K562 (cell line): ENCODE measurements at regions not wholly inside any gene's neighbourhood (a gene's known extent, or its start where the extent isn't known, plus 50 kb on each side); places are given as distances from the start of the nearest gene placed in this dataset.

Experiments
- ATAC-seq: fragments of 200-7000 bp; cut with Tn5 transposase; 3 replicates; pipeline ENCODE4 v1.9.1; 2020; ENCODE audit warnings: moderate library complexity
- BruUV-seq: library from RNA; stranded (reverse); fragments of 400-500 nt; replicated peaks from 2 replicates; lab custom pipeline; 2021; lab: Mats Ljungman, UMichigan
- CTCF ChIA-PET: fragments of 300-600 bp; formaldehyde crosslinking; extraction: SDS; loops from one replicate; lab custom pipeline; 2021; ENCODE audit warnings: low intra/inter-chr PET ratio; lab: Yijun Ruan, JAX
- POLR2A ChIA-PET: fragments of 300-600, 350-650 bp; sonication (Branson Sonifier 250); formaldehyde crosslinking; extraction: SDS; loops from one replicate; lab custom pipeline; 2021; ENCODE audit warnings: antibody characterized with exemption, inconsistent platforms; lab: Yijun Ruan, JAX
- DNase-seq, 4 experiments: peaks; one replicate each; pipeline versions ENCODE4 v3.0.0 to v3.0.0-alpha.2; 2011 to 2018; ENCODE audit warnings: low spot score in 3 of 4, mixed read lengths in 3 of 4; ENCODE audit errors: extremely low read depth in 1 of 4
- FAIRE-seq: peaks from 2 replicates; lab custom pipeline; 2011; peaks lifted over from hg19 to GRCh38; lab: Jason Lieb, UNC
- H2AFZ ChIP-seq: 2 replicates; pipeline ENCODE4 v1.6.0; 2011; ENCODE audit warnings: low read depth, low read length, control low read depth, inconsistent platforms
- H3K27ac ChIP-seq: fragments of 200-600 bp; 3 replicates; pipeline ENCODE4 v1.8.0; 2011; ENCODE audit warnings: low read depth, mild to moderate bottlenecking, control low read depth, inconsistent platforms, low read length, moderate library complexity, mixed read lengths; ENCODE audit errors: extremely low read depth
- H3K27me3 ChIP-seq, 2 experiments: fragments of 300-600 bp in 1 of 2; 2 replicates in 1 of 2; 3 replicates in 1 of 2; pipeline versions ENCODE4 v1.6.0 to v1.8.0; 2011; ENCODE audit warnings: inconsistent platforms in 2 of 2, low read length in 2 of 2, mild to moderate bottlenecking in 1 of 2, mixed read lengths in 1 of 2, moderate library complexity in 1 of 2; ENCODE audit not compliant: control insufficient read depth in 2 of 2, insufficient read depth in 2 of 2
- H3K36me3 ChIP-seq: fragments of 300-600 bp; 3 replicates; pipeline ENCODE4 v1.8.0; 2011; ENCODE audit warnings: mild to moderate bottlenecking, low read length, inconsistent platforms; ENCODE audit not compliant: control insufficient read depth, insufficient read depth
- H3K4me1 ChIP-seq, 2 experiments: fragments of 200-600 bp in 1 of 2; replicated peaks in 1 of 2; 2 replicates in 1 of 2; 3 replicates in 1 of 2; pipeline versions ENCODE4 v1.5.1 to v1.8.0; 2011; ENCODE audit warnings: inconsistent platforms in 2 of 2, low read length in 2 of 2, mild to moderate bottlenecking in 1 of 2, mixed read lengths in 1 of 2, moderate library complexity in 1 of 2; ENCODE audit not compliant: control insufficient read depth in 2 of 2, insufficient read depth in 2 of 2
- H3K4me2 ChIP-seq: 2 replicates; pipeline ENCODE4 v1.6.1; 2011; ENCODE audit warnings: low read length, control low read depth, inconsistent platforms, mixed read lengths; ENCODE audit not compliant: insufficient read depth
- H3K4me3 ChIP-seq: fragments of 200-600 bp; sonication (generic), shearing (Covaris generic); 2 replicates; pipeline ENCODE4 v1.5.1; 2016; ENCODE audit warnings: control low read depth, inconsistent platforms
- H3K79me2 ChIP-seq: fragments of 200-600 bp; 3 replicates; pipeline ENCODE4 v1.8.0; 2011; ENCODE audit warnings: low read length, inconsistent platforms; ENCODE audit not compliant: control insufficient read depth, insufficient read depth
- H3K9ac ChIP-seq, 2 experiments: 2 replicates each; pipeline versions ENCODE4 v1.6.0 to v1.6.1; 2011; ENCODE audit warnings: low read depth in 2 of 2, low read length in 2 of 2, control low read depth in 1 of 2, inconsistent platforms in 1 of 2, mild to moderate bottlenecking in 1 of 2, mixed read lengths in 1 of 2; ENCODE audit not compliant: insufficient read depth in 1 of 2
- H3K9me1 ChIP-seq: one replicate; pipeline ENCODE4 v1.6.0; 2011; ENCODE audit warnings: inconsistent platforms, mild to moderate bottlenecking, low read length, moderate library complexity; ENCODE audit not compliant: control insufficient read depth, insufficient read depth
- H3K9me3 ChIP-seq: replicated peaks from 2 replicates; pipeline ENCODE4 v1.5.1; 2011; ENCODE audit warnings: low read depth, low read length, inconsistent platforms; ENCODE audit not compliant: control insufficient read depth, insufficient read depth
- H4K20me1 ChIP-seq: replicated peaks from 2 replicates; pipeline ENCODE4 v1.6.1; 2011; ENCODE audit warnings: low read length, inconsistent platforms, mixed read lengths; ENCODE audit not compliant: control insufficient read depth, insufficient read depth
- EZH2 ChIP-seq: IDR thresholded peaks from 2 replicates; pipeline ENCODE4 v1.6.1; 2012; ENCODE audit warnings: low read depth, mild to moderate bottlenecking, inconsistent platforms, low read length, borderline replicate concordance
- MTA1 ChIP-seq: fragments of 450-650 bp; IDR thresholded peaks from 2 replicates; pipeline ENCODE4 v1.6.1; 2017; ENCODE audit warnings: borderline replicate concordance
- MYC ChIP-seq, 2 experiments: fragments of 250-450 bp in 1 of 2; sonication (Bioruptor Pico) in 1 of 2; IDR thresholded peaks; 2 replicates each; pipeline versions ENCODE4 v1.5.1 to v1.6.1; 2012 to 2021; ENCODE audit warnings: low read depth in 2 of 2, borderline replicate concordance in 1 of 2, improper control_type of control experiment in 1 of 2, low read length in 1 of 2, mild to moderate bottlenecking in 1 of 2, moderate library complexity in 1 of 2
- NEUROD1 ChIP-seq: fragments of 150-350 bp; IDR thresholded peaks from 2 replicates; pipeline ENCODE4 v1.6.1; 2014; ENCODE audit warnings: borderline replicate concordance, low read length, low read depth; ENCODE audit not compliant: partially characterized antibody
- NUFIP1 ChIP-seq: fragments of 450-650 bp; IDR thresholded peaks from 2 replicates; pipeline ENCODE4 v1.6.1; 2018; ENCODE audit not compliant: partially characterized antibody
- RFX1 ChIP-seq: fragments of 450-650 bp; IDR thresholded peaks from 2 replicates; pipeline ENCODE4 v1.6.1; 2016; ENCODE audit warnings: mild to moderate bottlenecking, moderate library complexity
- TFE3 ChIP-seq: fragments of 450-650 bp; formaldehyde crosslinking; IDR thresholded peaks from 2 replicates; pipeline ENCODE4 v1.4.0; 2020; ENCODE audit warnings: mild to moderate bottlenecking, mixed read lengths
- ZBED1 ChIP-seq: IDR thresholded peaks from 2 replicates; pipeline ENCODE4 v1.6.1; 2014
- ZNF277 ChIP-seq: fragments of 250-450 bp; sonication (Bioruptor Pico); IDR thresholded peaks from 2 replicates; pipeline ENCODE4 v1.8.0; 2022; ENCODE audit warnings: inconsistent platforms, mild to moderate bottlenecking, moderate library complexity, borderline replicate concordance
- ZNF77 ChIP-seq: fragments of 250-450 bp; sonication (Bioruptor Pico); IDR thresholded peaks from 2 replicates; pipeline ENCODE4 v1.5.0; 2020
- WGBS: fragments of 100-300 bp; shearing (Covaris generic); methylation state at CpG from one replicate; pipeline ENCODE4 v1.1.6; 2016; ENCODE audit warnings: low coverage, mixed read lengths; ENCODE audit not compliant: insufficient coverage; ENCODE audit errors: missing lambda C conversion rate; 5-methylcytosine and 5-hydroxymethylcytosine counted together
- in situ Hi-C: fragments of 300-500 bp; cut with MboI; formaldehyde crosslinking; loops from 4 replicates; pipeline ENCODE4 v1.15.0; 2018; ENCODE audit warnings: inconsistent platforms, mixed read lengths
- intact Hi-C: fragments of 100-400 bp; cut with micrococcal nuclease; formaldehyde crosslinking; loops from 2 replicates; pipeline ENCODE4 v1.14.2; 2022

GRCh38 chr5:30279237-30279636 lies 914.2 kb upstream of the CDH6 start:
- POLR2A ChIA-PET: no interaction called here
- BruUV-seq: no TSS peak
- H3K4me2 ChIP-seq: no peak overlapping the region
- FAIRE-seq (no peak), DNase-seq (no peak), ATAC-seq (no peak)
- intact Hi-C loops (no loop called here), in situ Hi-C loops (no loop called here)
- H3K36me3 ChIP-seq: no peaks in the 10 kb centered on the region
- H3K9me3 ChIP-seq: no peaks in the 10 kb centered on the region; the same call in 1 of the 2 replicates
- no peaks in the 10 kb centered on the region for H3K27me3 ChIP-seq
- 4% methylated on average over 2 of the region's 2 CpGs for WGBS
- H3K9me1 ChIP-seq: no peaks in the 10 kb centered on the region
- no peak overlapping the region for H2AFZ ChIP-seq
- CTCF ChIA-PET: no interaction called here
- H3K9ac ChIP-seq: no peak overlapping the region
- no peak overlapping the region for H3K4me3 ChIP-seq
- no peaks in the 10 kb centered on the region for H3K79me2 ChIP-seq
- H4K20me1 ChIP-seq: no peaks in the 10 kb centered on the region
- H3K27ac ChIP-seq: no peak overlapping the region
- H3K4me1 ChIP-seq: no peaks in the 10 kb centered on the region
- no peak for TF ChIP-seq EZH2
- no peak for TF ChIP-seq NUFIP1
- TF ChIP-seq MTA1: no peak
- no peak for TF ChIP-seq RFX1
- no peak for TF ChIP-seq ZNF277 (CRISPR knock-in tag)
- no peak for TF ChIP-seq ZBED1
- no peak for TF ChIP-seq NEUROD1
- TF ChIP-seq ZNF77 (CRISPR knock-in tag): no peak
- TF ChIP-seq MYC (IDR thresholded peaks at IDR 0.05; ENCODE audit: low read depth, low read length): no peak
- TF ChIP-seq MYC (CRISPR knock-in tag; IDR thresholded peaks at IDR 0.05; ENCODE audit: borderline replicate concordance, low read depth): no peak
- no peak for TF ChIP-seq TFE3 (CRISPR knock-in tag)
